NB4 (cell line): ENCODE measurements at regions not wholly inside any gene's neighbourhood (a gene's known extent, or its start where the extent isn't known, plus 50 kb on each side); places are given as distances from the start of the nearest gene placed in this dataset.

ENCODE experiments used
- CTCF ChIP-seq: IDR thresholded peaks from one replicate; pipeline ENCODE4 v1.5.1; 2012; ENCODE audit warnings: low read depth, low read length
- POLR2A ChIP-seq: IDR thresholded peaks from 2 replicates; pipeline ENCODE4 v1.6.1; 2011; ENCODE audit warnings: mild to moderate bottlenecking; ENCODE audit not compliant: insufficient read length; ENCODE audit errors: extremely low read depth

GRCh38 chr2:198811198-198811597, 646.5 kb downstream of the SATB2 start:
- TF ChIP-seq POLR2A (no peak), CTCF (no peak)
